ENCODE measurements at regions not wholly inside any gene's neighbourhood (a gene's known extent, or its start where the extent isn't known, plus 50 kb on each side); places are given as distances from the start of the nearest gene placed in this dataset.

- no peak overlapping the region for H3K9ac ChIP-seq (ENCODE audit: insufficient read depth, low read length)
- no peaks in the 10 kb centered on the region for H3K36me3 ChIP-seq (ENCODE audit: control insufficient read depth, insufficient read depth, low read length)
- TF ChIP-seq, protein P1, sequence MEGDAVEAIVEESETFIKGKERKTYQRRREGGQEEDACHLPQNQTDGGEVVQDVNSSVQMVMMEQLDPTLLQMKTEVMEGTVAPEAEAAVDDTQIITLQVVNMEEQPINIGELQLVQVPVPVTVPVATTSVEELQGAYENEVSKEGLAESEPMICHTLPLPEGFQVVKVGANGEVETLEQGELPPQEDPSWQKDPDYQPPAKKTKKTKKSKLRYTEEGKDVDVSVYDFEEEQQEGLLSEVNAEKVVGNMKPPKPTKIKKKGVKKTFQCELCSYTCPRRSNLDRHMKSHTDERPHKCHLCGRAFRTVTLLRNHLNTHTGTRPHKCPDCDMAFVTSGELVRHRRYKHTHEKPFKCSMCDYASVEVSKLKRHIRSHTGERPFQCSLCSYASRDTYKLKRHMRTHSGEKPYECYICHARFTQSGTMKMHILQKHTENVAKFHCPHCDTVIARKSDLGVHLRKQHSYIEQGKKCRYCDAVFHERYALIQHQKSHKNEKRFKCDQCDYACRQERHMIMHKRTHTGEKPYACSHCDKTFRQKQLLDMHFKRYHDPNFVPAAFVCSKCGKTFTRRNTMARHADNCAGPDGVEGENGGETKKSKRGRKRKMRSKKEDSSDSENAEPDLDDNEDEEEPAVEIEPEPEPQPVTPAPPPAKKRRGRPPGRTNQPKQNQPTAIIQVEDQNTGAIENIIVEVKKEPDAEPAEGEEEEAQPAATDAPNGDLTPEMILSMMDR (conservative IDR thresholded peaks at IDR 0.05 in 1 of 2, IDR thresholded peaks at IDR 0.05 in 1 of 2; ENCODE audit: low read depth in 1 of 2, low read length in 2 of 2) = no peak
- TF ChIP-seq EZH2 (IDR thresholded peaks at IDR 0.05; ENCODE audit: low read length, missing control alignments) = no peak
- no peaks in the 10 kb centered on the region for H4K20me1 ChIP-seq (ENCODE audit: control insufficient read depth, extremely low read depth, insufficient read depth, low read length)
- H3K4me1 ChIP-seq (ENCODE audit: control insufficient read depth, extremely low read depth, insufficient read depth, low read length) = no peaks in the 10 kb centered on the region
- no peak overlapping the region for H2AFZ ChIP-seq (ENCODE audit: low read length)
- no peak for DNase-seq (ENCODE audit: low read depth in 2 of 2)
- H3K27me3 ChIP-seq (ENCODE audit: control insufficient read depth, insufficient read depth, low read length) = no peaks in the 10 kb centered on the region
- H3K4me2 ChIP-seq (ENCODE audit: extremely low read depth, insufficient read depth, low read length) = no peak overlapping the region
- no peaks in the 10 kb centered on the region for H3K9me3 ChIP-seq (ENCODE audit: control insufficient read depth, insufficient read depth, low read depth, low read length)
- no peak overlapping the region for H3K4me3 ChIP-seq (replicated peaks in 1 of 4; ENCODE audit: control extremely low read depth in 1 of 4, insufficient read depth in 1 of 4, low read depth in 3 of 4, low read length in 4 of 4)
- H3K79me2 ChIP-seq (ENCODE audit: control insufficient read depth, insufficient read depth, low read length) = no peaks in the 10 kb centered on the region
- H3K27ac ChIP-seq (ENCODE audit: insufficient read depth, low read length) = no peak overlapping the region
These were observed 796.8 kb downstream of the XPNPEP1 start for GRCh38 chr10:109126541-109126940.

GRCh38 chr10:109126016-109126415 is 797.3 kb downstream of the XPNPEP1 start:
- no peak overlapping the region for H3K4me3 ChIP-seq (replicated peaks in 1 of 4; ENCODE audit: control extremely low read depth in 1 of 4, insufficient read depth in 1 of 4, low read depth in 3 of 4, low read length in 4 of 4)

GRCh38 chr10:109115179-109115578 is 808.1 kb downstream of the XPNPEP1 start:
- H4K20me1 ChIP-seq (ENCODE audit: control insufficient read depth, extremely low read depth, insufficient read depth, low read length) = no peaks in the 10 kb centered on the region
- no peak for TF ChIP-seq EZH2 (IDR thresholded peaks at IDR 0.05; ENCODE audit: low read length, missing control alignments)
- TF ChIP-seq, protein P1 (conservative IDR thresholded peaks at IDR 0.05 in 1 of 2, IDR thresholded peaks at IDR 0.05 in 1 of 2; ENCODE audit: low read depth in 1 of 2, low read length in 2 of 2) = no peak
- H3K36me3 ChIP-seq (ENCODE audit: control insufficient read depth, insufficient read depth, low read length) = no peaks in the 10 kb centered on the region
- DNase-seq (ENCODE audit: low read depth in 2 of 2) = no peak
- H2AFZ ChIP-seq (ENCODE audit: low read length) = no peak overlapping the region
- no peaks in the 10 kb centered on the region for H3K27me3 ChIP-seq (ENCODE audit: control insufficient read depth, insufficient read depth, low read length)
- H3K4me1 ChIP-seq (ENCODE audit: control insufficient read depth, extremely low read depth, insufficient read depth, low read length) = no peaks in the 10 kb centered on the region
- H3K9me3 ChIP-seq (ENCODE audit: control insufficient read depth, insufficient read depth, low read depth, low read length) = no peaks in the 10 kb centered on the region
- no peak overlapping the region for H3K9ac ChIP-seq (ENCODE audit: insufficient read depth, low read length)
- no peak overlapping the region for H3K4me2 ChIP-seq (ENCODE audit: extremely low read depth, insufficient read depth, low read length)
- H3K4me3 ChIP-seq (replicated peaks in 1 of 4; ENCODE audit: control extremely low read depth in 1 of 4, insufficient read depth in 1 of 4, low read depth in 3 of 4, low read length in 4 of 4) = no peak overlapping the region
- H3K79me2 ChIP-seq (ENCODE audit: control insufficient read depth, insufficient read depth, low read length) = no peaks in the 10 kb centered on the region
- H3K27ac ChIP-seq (ENCODE audit: insufficient read depth, low read length) = no peak overlapping the region

More at GRCh38 chr10:109126016-109126415, 797.3 kb downstream of the XPNPEP1 start:
- Histone ChIP-seq H3K9ac (ENCODE audit: insufficient read depth, low read length) (no peak overlapping the region), H3K9me3 (ENCODE audit: control insufficient read depth, insufficient read depth, low read depth, low read length) (no peaks in the 10 kb centered on the region), H3K27ac (ENCODE audit: insufficient read depth, low read length) (no peak overlapping the region), H4K20me1 (ENCODE audit: control insufficient read depth, extremely low read depth, insufficient read depth, low read length) (no peaks in the 10 kb centered on the region), H2AFZ (ENCODE audit: low read length) (no peak overlapping the region), H3K27me3 (ENCODE audit: control insufficient read depth, insufficient read depth, low read length) (no peaks in the 10 kb centered on the region), H3K79me2 (ENCODE audit: control insufficient read depth, insufficient read depth, low read length) (no peaks in the 10 kb centered on the region), H3K36me3 (ENCODE audit: control insufficient read depth, insufficient read depth, low read length) (no peaks in the 10 kb centered on the region), H3K4me2 (ENCODE audit: extremely low read depth, insufficient read depth, low read length) (no peak overlapping the region), H3K4me1 (ENCODE audit: control insufficient read depth, extremely low read depth, insufficient read depth, low read length) (no peaks in the 10 kb centered on the region)
- no peak for DNase-seq (ENCODE audit: low read depth in 2 of 2)
- no peak for TF ChIP-seq EZH2 (IDR thresholded peaks at IDR 0.05; ENCODE audit: low read length, missing control alignments)
- TF ChIP-seq, protein P1 (conservative IDR thresholded peaks at IDR 0.05 in 1 of 2, IDR thresholded peaks at IDR 0.05 in 1 of 2; ENCODE audit: low read depth in 1 of 2, low read length in 2 of 2) = no peak

Data from fibroblast of lung (primary cell).